AG04450 (cell line): ENCODE measurements at regions not wholly inside any gene's neighbourhood (a gene's known extent, or its start where the extent isn't known, plus 50 kb on each side); places are given as distances from the start of the nearest gene placed in this dataset.
A peak's percentile ranks its signal among the peaks of the same experiment; 100 is the strongest.

Experiments
- CTCF ChIA-PET: fragments of 300-600, 350-600 bp; formaldehyde crosslinking; extraction: SDS; loops from one replicate; lab custom pipeline; 2022; ENCODE audit warnings: antibody characterized with exemption, inconsistent platforms; lab: Charles Lee
- POLR2A ChIA-PET: fragments of 350-600 bp; formaldehyde crosslinking; extraction: SDS; loops from one replicate; lab custom pipeline; 2021; ENCODE audit warnings: antibody characterized with exemption, inconsistent platforms; lab: Yijun Ruan, JAX
- DNase-seq: peaks from one replicate; pipeline ENCODE4 v3.0.0-alpha.2; 2011; ENCODE audit warnings: low read depth, low spot score
- H3K27ac ChIP-seq: one replicate; pipeline ENCODE4 v1.5.1; 2012; ENCODE audit warnings: low read depth, low read length, control low read depth
- H3K27me3 ChIP-seq: one replicate; pipeline ENCODE4 v1.6.0; 2012; ENCODE audit warnings: low read length; ENCODE audit not compliant: control insufficient read depth, insufficient read depth
- H3K4me3 ChIP-seq: 2 replicates; pipeline ENCODE4 v1.5.1; 2011; ENCODE audit warnings: mild to moderate bottlenecking, low read depth, low read length, control low read depth
- H3K9me3 ChIP-seq: 2 replicates; pipeline ENCODE4 v1.5.1; 2012; ENCODE audit warnings: low read length; ENCODE audit not compliant: control insufficient read depth, insufficient read depth
- CTCF ChIP-seq: IDR thresholded peaks from 2 replicates; pipeline ENCODE4 v1.5.1; 2011; ENCODE audit warnings: low read depth, low read length, control low read depth, inconsistent platforms

DNA sequence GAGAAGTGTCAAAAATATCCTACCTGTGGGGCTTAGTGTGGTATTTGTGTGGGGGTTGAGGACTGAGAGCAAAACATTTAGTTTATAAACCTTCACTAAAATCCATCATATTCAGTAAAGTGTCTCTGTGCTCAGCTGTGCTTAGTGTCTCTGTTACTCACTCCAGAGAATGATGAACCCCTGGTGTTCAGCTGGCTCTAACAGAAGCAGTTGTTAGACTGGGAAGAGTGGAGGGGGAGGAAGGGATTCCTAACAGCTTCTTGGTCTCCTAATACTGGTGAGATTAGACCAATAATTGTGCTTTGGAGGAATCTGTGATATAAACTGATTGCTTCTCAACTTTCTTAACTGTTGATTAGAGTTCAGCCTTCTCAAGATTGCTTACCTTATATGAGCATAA lies 1123.5 kb downstream of the ROBO2 start:
- ChIA-PET POLR2A (no interaction called here), CTCF (no interaction called here)
- H3K27me3 ChIP-seq: no peaks in the 10 kb centered on the region
- no peaks in the 10 kb centered on the region for H3K9me3 ChIP-seq
- no peak overlapping the region for H3K27ac ChIP-seq
- no peak for TF ChIP-seq CTCF
- no peak for DNase-seq
- H3K4me3 ChIP-seq: no peak overlapping the region

GRCh38 chr3:78165876-78166275 lies 1126.0 kb downstream of the ROBO2 start:
- Histone ChIP-seq H3K27ac (no peak overlapping the region), H3K9me3 (no peaks in the 10 kb centered on the region), H3K4me3 (no peak overlapping the region), H3K27me3 (no peaks in the 10 kb centered on the region)
- no peak for DNase-seq
- CTCF ChIA-PET: interaction anchor here (0.6 to 1.0 kb wide), 5 partner anchors 9 to 45 kb away, joined by 3 to 4 read pairs (median 4); no protein-coding TSS in a partner anchor
- TF ChIP-seq CTCF: peak; percentile 40
- POLR2A ChIA-PET: no interaction called here

- no peak for TF ChIP-seq CTCF
- ChIA-PET CTCF (no interaction called here), POLR2A (no interaction called here)
- Histone ChIP-seq H3K27me3 (no peaks in the 10 kb centered on the region), H3K4me3 (no peak overlapping the region), H3K27ac (no peak overlapping the region), H3K9me3 (no peaks in the 10 kb centered on the region)
- DNase-seq: no peak
These were observed 1134.9 kb downstream of the ROBO2 start for GRCh38 chr3:78174821-78175220.

DNA sequence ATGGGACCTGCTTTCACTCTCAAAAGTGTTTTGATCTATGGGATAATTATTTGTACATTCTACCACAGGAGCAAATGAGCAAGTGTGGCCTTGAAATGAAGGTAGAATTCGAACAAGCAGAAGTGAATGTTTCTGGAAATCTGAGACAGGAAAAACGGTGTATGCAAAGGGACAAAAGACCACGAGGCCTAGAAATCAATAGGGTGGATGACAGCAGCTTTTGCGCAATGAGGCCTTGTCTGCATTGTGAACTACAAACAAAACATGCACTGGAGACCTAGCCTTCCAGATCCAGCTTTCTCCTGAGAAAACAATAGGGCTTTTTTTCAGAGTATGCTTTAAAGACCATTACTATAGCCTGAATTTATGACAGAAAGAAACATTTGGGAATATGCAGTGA lies 1137.0 kb downstream of the ROBO2 start:
- POLR2A ChIA-PET: no interaction called here
- Histone ChIP-seq H3K4me3 (no peak overlapping the region), H3K9me3 (no peaks in the 10 kb centered on the region), H3K27ac (no peak overlapping the region), H3K27me3 (no peaks in the 10 kb centered on the region)
- CTCF ChIA-PET: no interaction called here
- DNase-seq: no peak
- no peak for TF ChIP-seq CTCF

DNA sequence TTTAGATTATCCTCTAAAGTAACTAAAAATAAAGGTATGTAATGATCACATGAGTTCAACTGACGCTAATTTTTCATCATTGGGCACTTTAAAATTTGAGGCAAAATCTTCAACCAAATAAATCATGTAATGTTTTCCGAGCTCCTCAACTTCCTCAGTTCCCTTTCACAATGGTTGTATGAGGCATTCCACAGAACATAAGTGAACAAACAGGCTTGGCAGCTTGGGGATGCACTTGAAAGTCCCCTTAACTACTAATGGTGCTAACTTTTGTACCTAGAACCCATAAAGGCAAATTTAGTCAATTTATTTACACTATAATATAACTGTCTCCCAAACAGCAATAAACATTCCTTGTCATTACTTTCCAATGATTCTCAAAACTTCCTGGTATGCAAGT lies 1137.9 kb downstream of the ROBO2 start:
- no peak overlapping the region for H3K4me3 ChIP-seq
- no peak overlapping the region for H3K27ac ChIP-seq
- ChIA-PET POLR2A (no interaction called here), CTCF (no interaction called here)
- DNase-seq: no peak
- no peaks in the 10 kb centered on the region for H3K27me3 ChIP-seq
- no peaks in the 10 kb centered on the region for H3K9me3 ChIP-seq
- no peak for TF ChIP-seq CTCF
